ENCODE measurements at regions not wholly inside any gene's neighbourhood (a gene's known extent, or its start where the extent isn't known, plus 50 kb on each side); places are given as distances from the start of the nearest gene placed in this dataset.

GRCh38 chr3:67324554-67324953, 326.4 kb downstream of the KBTBD8 start:
- no peak overlapping the region for H3K4me3 ChIP-seq (replicated peaks; ENCODE audit: low read depth, low read length)
- H3K27me3 ChIP-seq (replicated peaks; ENCODE audit: control insufficient read depth, insufficient read depth, low read length) = no peaks in the 10 kb centered on the region
- no peaks in the 10 kb centered on the region for H3K36me3 ChIP-seq (ENCODE audit: control insufficient read depth, insufficient read depth, low read length)
- no peak for TF ChIP-seq CTCF (IDR thresholded peaks at IDR 0.05; ENCODE audit: insufficient read depth, low read length, poor library complexity, severe bottlenecking)
- DNase-seq (ENCODE audit: extremely low read depth, insufficient read length) = no peak

Measured in GM06990 (cell line).